ENCODE measurements at regions not wholly inside any gene's neighbourhood (a gene's known extent, or its start where the extent isn't known, plus 50 kb on each side); places are given as distances from the start of the nearest gene placed in this dataset.

- no peak for TF ChIP-seq CTCF (IDR thresholded peaks at IDR 0.05)
- no peak for TF ChIP-seq POLR2A (IDR thresholded peaks at IDR 0.05)
These were observed 57.7 kb upstream of the CTNNB1 start for GRCh38 chr3:41141433-41142167.

Measured in breast epithelium (tissue), 3 donors.